Thyroid gland (tissue), 4 donors: ENCODE measurements at regions not wholly inside any gene's neighbourhood (a gene's known extent, or its start where the extent isn't known, plus 50 kb on each side); places are given as distances from the start of the nearest gene placed in this dataset.

ENCODE experiments used
- CTCF ChIP-seq, 6 experiments: fragments of 200-600 bp in 3 of 6; fragments of 450-650 bp in 3 of 6; sonication (generic) in 3 of 6; IDR thresholded peaks; one replicate each; pipeline ENCODE4 v1.5.1; 2016 to 2019; ENCODE audit warnings: antibody characterized with exemption in 6 of 6, mild to moderate bottlenecking in 2 of 6, inconsistent platforms in 1 of 6, moderate library complexity in 1 of 6
- POLR2A ChIP-seq, 2 donors: fragments of 450-650 bp; IDR thresholded peaks; one replicate each; pipeline ENCODE4 v1.6.1; 2017; ENCODE audit warnings: antibody characterized with exemption in 2 of 2, mild to moderate bottlenecking in 2 of 2, moderate library complexity in 1 of 2

- TF ChIP-seq CTCF (IDR thresholded peaks at IDR 0.05) (no peak), POLR2A (IDR thresholded peaks at IDR 0.05) (no peak)
Observed at GRCh38 chr4:106473515-106473914, 104.9 kb upstream of the GIMD1 start.
